ENCODE measurements at regions not wholly inside any gene's neighbourhood (a gene's known extent, or its start where the extent isn't known, plus 50 kb on each side); places are given as distances from the start of the nearest gene placed in this dataset.

- TF ChIP-seq ZFP30 (CRISPR knock-in tag; IDR thresholded peaks at IDR 0.05) (no peak), ESRRG (CRISPR knock-in tag; IDR thresholded peaks at IDR 0.05) (no peak), CREB5 (CRISPR knock-in tag; IDR thresholded peaks at IDR 0.05; ENCODE audit: low read depth) (no peak), GLIS3 (CRISPR knock-in tag; IDR thresholded peaks at IDR 0.05) (no peak), ARNTL (CRISPR knock-in tag; IDR thresholded peaks at IDR 0.05; ENCODE audit: borderline replicate concordance, low read depth) (no peak), TSHZ2 (CRISPR knock-in tag; IDR thresholded peaks at IDR 0.05) (no peak), SNAI2 (CRISPR knock-in tag; IDR thresholded peaks at IDR 0.05) (no peak), TCF4 (CRISPR knock-in tag; IDR thresholded peaks at IDR 0.05; ENCODE audit: borderline replicate concordance) (no peak), CSRNP3 (CRISPR knock-in tag; IDR thresholded peaks at IDR 0.05) (no peak), ISL1 (CRISPR knock-in tag; IDR thresholded peaks at IDR 0.05) (no peak), BACH2 (CRISPR knock-in tag; IDR thresholded peaks at IDR 0.05; ENCODE audit: borderline replicate concordance) (no peak), ZNF565 (CRISPR knock-in tag; conservative IDR thresholded peaks at IDR 0.05; ENCODE audit: low read depth) (no peak), ZC3H10 (CRISPR knock-in tag; IDR thresholded peaks at IDR 0.05) (no peak), PPARA (CRISPR knock-in tag; IDR thresholded peaks at IDR 0.05; ENCODE audit: borderline replicate concordance) (no peak), TOX (CRISPR knock-in tag; IDR thresholded peaks at IDR 0.05; ENCODE audit: borderline replicate concordance) (no peak), RARB (CRISPR knock-in tag; IDR thresholded peaks at IDR 0.05) (no peak), ZFP3 (CRISPR knock-in tag; IDR thresholded peaks at IDR 0.05) (no peak), ZNF8 (CRISPR knock-in tag; IDR thresholded peaks at IDR 0.05) (no peak)
- TF ChIP-seq, protein P1, sequence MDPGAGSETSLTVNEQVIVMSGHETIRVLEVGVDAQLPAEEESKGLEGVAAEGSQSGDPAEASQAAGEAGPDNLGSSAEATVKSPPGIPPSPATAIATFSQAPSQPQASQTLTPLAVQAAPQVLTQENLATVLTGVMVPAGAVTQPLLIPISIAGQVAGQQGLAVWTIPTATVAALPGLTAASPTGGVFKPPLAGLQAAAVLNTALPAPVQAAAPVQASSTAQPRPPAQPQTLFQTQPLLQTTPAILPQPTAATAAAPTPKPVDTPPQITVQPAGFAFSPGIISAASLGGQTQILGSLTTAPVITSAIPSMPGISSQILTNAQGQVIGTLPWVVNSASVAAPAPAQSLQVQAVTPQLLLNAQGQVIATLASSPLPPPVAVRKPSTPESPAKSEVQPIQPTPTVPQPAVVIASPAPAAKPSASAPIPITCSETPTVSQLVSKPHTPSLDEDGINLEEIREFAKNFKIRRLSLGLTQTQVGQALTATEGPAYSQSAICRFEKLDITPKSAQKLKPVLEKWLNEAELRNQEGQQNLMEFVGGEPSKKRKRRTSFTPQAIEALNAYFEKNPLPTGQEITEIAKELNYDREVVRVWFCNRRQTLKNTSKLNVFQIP (CRISPR knock-in tag; IDR thresholded peaks at IDR 0.05; ENCODE audit: borderline replicate concordance, low read depth) = no peak
- TF ChIP-seq, protein P2, sequence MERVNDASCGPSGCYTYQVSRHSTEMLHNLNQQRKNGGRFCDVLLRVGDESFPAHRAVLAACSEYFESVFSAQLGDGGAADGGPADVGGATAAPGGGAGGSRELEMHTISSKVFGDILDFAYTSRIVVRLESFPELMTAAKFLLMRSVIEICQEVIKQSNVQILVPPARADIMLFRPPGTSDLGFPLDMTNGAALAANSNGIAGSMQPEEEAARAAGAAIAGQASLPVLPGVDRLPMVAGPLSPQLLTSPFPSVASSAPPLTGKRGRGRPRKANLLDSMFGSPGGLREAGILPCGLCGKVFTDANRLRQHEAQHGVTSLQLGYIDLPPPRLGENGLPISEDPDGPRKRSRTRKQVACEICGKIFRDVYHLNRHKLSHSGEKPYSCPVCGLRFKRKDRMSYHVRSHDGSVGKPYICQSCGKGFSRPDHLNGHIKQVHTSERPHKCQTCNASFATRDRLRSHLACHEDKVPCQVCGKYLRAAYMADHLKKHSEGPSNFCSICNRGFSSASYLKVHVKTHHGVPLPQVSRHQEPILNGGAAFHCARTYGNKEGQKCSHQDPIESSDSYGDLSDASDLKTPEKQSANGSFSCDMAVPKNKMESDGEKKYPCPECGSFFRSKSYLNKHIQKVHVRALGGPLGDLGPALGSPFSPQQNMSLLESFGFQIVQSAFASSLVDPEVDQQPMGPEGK (CRISPR knock-in tag; IDR thresholded peaks at IDR 0.05; ENCODE audit: borderline replicate concordance) = no peak
- no peak for ATAC-seq
Measured at GRCh38 chr2:6064757-6065156, 372.6 kb downstream of the SOX11 start.

DNA sequence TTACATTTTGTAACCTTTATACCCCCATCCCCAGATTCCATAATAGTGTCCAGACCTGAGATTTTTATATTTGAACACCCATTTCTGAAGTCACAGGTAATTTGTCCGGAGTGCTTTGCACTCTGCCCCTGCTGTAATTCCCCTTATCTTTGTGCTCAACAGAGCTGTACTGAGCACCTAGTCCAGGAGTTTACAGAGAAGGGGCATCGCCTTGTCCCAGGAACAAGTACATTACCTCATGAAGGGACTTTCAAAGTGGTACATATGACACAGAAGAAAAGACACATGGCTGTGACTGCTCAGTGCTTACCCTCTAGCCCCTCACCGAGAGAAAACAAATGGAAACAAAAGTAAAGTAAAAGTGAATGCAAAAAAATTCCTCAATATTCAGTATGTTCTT is 373.5 kb downstream of the SOX11 start:
- TF ChIP-seq CSDC2 (CRISPR knock-in tag; IDR thresholded peaks at IDR 0.05) (no peak), RARB (CRISPR knock-in tag; IDR thresholded peaks at IDR 0.05) (no peak), ZFP30 (CRISPR knock-in tag; IDR thresholded peaks at IDR 0.05) (no peak), ARNTL (CRISPR knock-in tag; IDR thresholded peaks at IDR 0.05; ENCODE audit: borderline replicate concordance, low read depth) (no peak), SNAI2 (CRISPR knock-in tag; IDR thresholded peaks at IDR 0.05) (no peak), ISL1 (CRISPR knock-in tag; IDR thresholded peaks at IDR 0.05) (no peak), OSR1 (CRISPR knock-in tag; IDR thresholded peaks at IDR 0.05) (no peak), BACH2 (CRISPR knock-in tag; IDR thresholded peaks at IDR 0.05; ENCODE audit: borderline replicate concordance) (no peak), TCF4 (CRISPR knock-in tag; IDR thresholded peaks at IDR 0.05; ENCODE audit: borderline replicate concordance) (no peak), GLIS3 (CRISPR knock-in tag; IDR thresholded peaks at IDR 0.05) (no peak), ZNF70 (CRISPR knock-in tag; IDR thresholded peaks at IDR 0.05) (no peak), TOX (CRISPR knock-in tag; IDR thresholded peaks at IDR 0.05; ENCODE audit: borderline replicate concordance) (no peak), PPARA (CRISPR knock-in tag; IDR thresholded peaks at IDR 0.05; ENCODE audit: borderline replicate concordance) (no peak), ZFP3 (CRISPR knock-in tag; IDR thresholded peaks at IDR 0.05) (no peak)
- TF ChIP-seq, protein P2 (CRISPR knock-in tag; IDR thresholded peaks at IDR 0.05; ENCODE audit: borderline replicate concordance) = no peak
- ATAC-seq = no peak

All from SK-N-SH treated with all-trans-retinoic acid at 6 μM for 48 hours (cell line).